ENCODE measurements at regions not wholly inside any gene's neighbourhood (a gene's known extent, or its start where the extent isn't known, plus 50 kb on each side); places are given as distances from the start of the nearest gene placed in this dataset.
"Not testable (repeated sequence)": the region's sequence is repeated elsewhere in the genome, so short reads cannot be mapped to it uniquely, and the experiment has no call there.

GRCh38 chr10:113473011-113473410 is 79.8 kb upstream of the HABP2 start:
- no peak for DNase-seq

GRCh38 chr10:113473851-113474250 is 79.0 kb upstream of the HABP2 start:
- no peak for DNase-seq

- no peak for DNase-seq
These were observed 78.1 kb upstream of the HABP2 start for GRCh38 chr10:113474752-113475151.

- no peak for DNase-seq
These were observed 77.5 kb upstream of the HABP2 start for GRCh38 chr10:113475381-113475807.

GRCh38 chr10:113476191-113476590 is 76.7 kb upstream of the HABP2 start:
- no peak for DNase-seq

GRCh38 chr10:113476673-113477072 is 76.2 kb upstream of the HABP2 start:
- DNase-seq = no peak

GRCh38 chr10:113477451-113477850 is 75.4 kb upstream of the HABP2 start:
- no peak for DNase-seq

- DNase-seq = no peak
These were observed 73.3 kb upstream of the HABP2 start for GRCh38 chr10:113479346-113480080.

- DNase-seq = no peak
These were observed 72.8 kb upstream of the HABP2 start for GRCh38 chr10:113480081-113480360.

GRCh38 chr10:113480851-113481502 is 71.9 kb upstream of the HABP2 start:
- no peak for DNase-seq

GRCh38 chr10:113484487-113484886 is 68.4 kb upstream of the HABP2 start:
- no peak for DNase-seq

- no peak for DNase-seq
These were observed 67.1 kb upstream of the HABP2 start for GRCh38 chr10:113485736-113486135.

- DNase-seq = no peak
These were observed 66.3 kb upstream of the HABP2 start for GRCh38 chr10:113486531-113486930.

- DNase-seq = no peak
These were observed 65.7 kb upstream of the HABP2 start for GRCh38 chr10:113487154-113487553.

GRCh38 chr10:113488186-113488585 is 64.7 kb upstream of the HABP2 start:
- DNase-seq = no peak

- not testable (repeated sequence) for DNase-seq
These were observed 63.3 kb upstream of the HABP2 start for GRCh38 chr10:113489522-113489921.

- DNase-seq = no peak
These were observed 60.8 kb upstream of the HABP2 start for GRCh38 chr10:113491967-113492565.

GRCh38 chr10:113493195-113493594 is 59.7 kb upstream of the HABP2 start:
- no peak for DNase-seq

- no peak for DNase-seq
These were observed 59.0 kb upstream of the HABP2 start for GRCh38 chr10:113493882-113494301.

- no peak for DNase-seq
These were observed 58.1 kb upstream of the HABP2 start for GRCh38 chr10:113494761-113495160.

GRCh38 chr10:113495553-113495952 is 57.3 kb upstream of the HABP2 start:
- DNase-seq = no peak

GRCh38 chr10:113496111-113497109 is 56.4 kb upstream of the HABP2 start:
- DNase-seq = no peak

GRCh38 chr10:113497198-113497597 is 55.7 kb upstream of the HABP2 start:
- no peak for DNase-seq

All from activated CD4-positive, alpha-beta T cell treated with anti-CD3 and anti-CD28 coated beads, Interleukin-2, Interleukin-6, amounts not matched to agents 100 ng/mL and 50 ng/mL, durations not matched to agents 16 hours and 8 hours (primary cell).